ENCODE measurements at regions not wholly inside any gene's neighbourhood (a gene's known extent, or its start where the extent isn't known, plus 50 kb on each side); places are given as distances from the start of the nearest gene placed in this dataset.

DNA sequence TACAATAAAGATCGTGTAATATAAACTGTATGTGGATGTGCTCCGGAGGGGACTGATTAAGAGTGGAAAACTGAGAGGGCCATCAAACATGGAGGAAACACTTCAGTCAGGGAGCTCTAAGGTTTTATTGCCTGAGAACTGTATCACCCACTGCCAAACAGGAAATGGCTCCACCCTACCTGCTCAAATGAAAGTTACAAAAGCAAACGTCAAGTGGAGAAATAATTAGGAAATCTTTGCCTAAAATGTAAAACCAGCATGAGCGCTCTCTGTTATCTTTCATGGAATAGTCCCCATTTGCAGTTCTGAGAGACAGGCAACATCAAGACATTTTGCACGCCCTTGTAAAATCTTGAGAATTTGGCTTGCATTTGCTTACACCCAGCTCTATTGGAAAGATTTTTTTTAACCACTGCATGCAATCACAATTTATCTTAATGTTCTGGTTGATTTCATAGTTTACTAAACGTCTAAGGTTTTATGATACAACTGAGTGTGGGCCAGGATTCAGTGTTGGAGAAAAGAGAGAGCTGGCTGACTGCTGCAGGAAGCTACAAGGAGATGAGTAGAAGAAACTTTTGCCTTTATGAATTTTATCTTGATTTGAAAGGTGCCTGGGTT, 344.0 kb upstream of the PRICKLE1 start:
- no TSS peak for BruUV-seq (replicated peaks)
- TF ChIP-seq BHLHE40 (IDR thresholded peaks at IDR 0.05; ENCODE audit: borderline replicate concordance in 1 of 2, low read depth in 2 of 2, low read length in 1 of 2) (no peak), MYC (IDR thresholded peaks at IDR 0.05; ENCODE audit: insufficient read depth, insufficient read length, insufficient replicate concordance, low read length, severe bottlenecking) (no peak), CEBPB (IDR thresholded peaks at IDR 0.05; ENCODE audit: borderline replicate concordance in 1 of 2, low read depth in 2 of 2, low read length in 2 of 2) (no peak), TCF3 (IDR thresholded peaks at IDR 0.05; ENCODE audit: borderline replicate concordance, insufficient read depth, low read depth, low read length) (no peak), SUZ12 (IDR thresholded peaks at IDR 0.05; ENCODE audit: unreplicated experiment) (no peak), ZBED1 (IDR thresholded peaks at IDR 0.05; ENCODE audit: borderline replicate concordance) (no peak), SP1 (IDR thresholded peaks at IDR 0.05; ENCODE audit: low read depth, low read length) (no peak), SMAD1 (IDR thresholded peaks at IDR 0.05; ENCODE audit: low read depth, partially characterized antibody) (no peak), SUPT20H (IDR thresholded peaks at IDR 0.05; ENCODE audit: borderline replicate concordance, control insufficient read depth, low read depth, low read length) (no peak), SMARCA5 (IDR thresholded peaks at IDR 0.05) (no peak), HDAC6 (IDR thresholded peaks at IDR 0.05; ENCODE audit: unreplicated experiment) (no peak), LARP7 (IDR thresholded peaks at IDR 0.05) (no peak)
- TF ChIP-seq, protein P1, sequence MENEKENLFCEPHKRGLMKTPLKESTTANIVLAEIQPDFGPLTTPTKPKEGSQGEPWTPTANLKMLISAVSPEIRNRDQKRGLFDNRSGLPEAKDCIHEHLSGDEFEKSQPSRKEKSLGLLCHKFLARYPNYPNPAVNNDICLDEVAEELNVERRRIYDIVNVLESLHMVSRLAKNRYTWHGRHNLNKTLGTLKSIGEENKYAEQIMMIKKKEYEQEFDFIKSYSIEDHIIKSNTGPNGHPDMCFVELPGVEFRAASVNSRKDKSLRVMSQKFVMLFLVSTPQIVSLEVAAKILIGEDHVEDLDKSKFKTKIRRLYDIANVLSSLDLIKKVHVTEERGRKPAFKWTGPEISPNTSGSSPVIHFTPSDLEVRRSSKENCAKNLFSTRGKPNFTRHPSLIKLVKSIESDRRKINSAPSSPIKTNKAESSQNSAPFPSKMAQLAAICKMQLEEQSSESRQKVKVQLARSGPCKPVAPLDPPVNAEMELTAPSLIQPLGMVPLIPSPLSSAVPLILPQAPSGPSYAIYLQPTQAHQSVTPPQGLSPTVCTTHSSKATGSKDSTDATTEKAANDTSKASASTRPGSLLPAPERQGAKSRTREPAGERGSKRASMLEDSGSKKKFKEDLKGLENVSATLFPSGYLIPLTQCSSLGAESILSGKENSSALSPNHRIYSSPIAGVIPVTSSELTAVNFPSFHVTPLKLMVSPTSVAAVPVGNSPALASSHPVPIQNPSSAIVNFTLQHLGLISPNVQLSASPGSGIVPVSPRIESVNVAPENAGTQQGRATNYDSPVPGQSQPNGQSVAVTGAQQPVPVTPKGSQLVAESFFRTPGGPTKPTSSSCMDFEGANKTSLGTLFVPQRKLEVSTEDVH (IDR thresholded peaks at IDR 0.05; ENCODE audit: low read depth, partially characterized antibody) = no peak
- TF ChIP-seq, protein P2, sequence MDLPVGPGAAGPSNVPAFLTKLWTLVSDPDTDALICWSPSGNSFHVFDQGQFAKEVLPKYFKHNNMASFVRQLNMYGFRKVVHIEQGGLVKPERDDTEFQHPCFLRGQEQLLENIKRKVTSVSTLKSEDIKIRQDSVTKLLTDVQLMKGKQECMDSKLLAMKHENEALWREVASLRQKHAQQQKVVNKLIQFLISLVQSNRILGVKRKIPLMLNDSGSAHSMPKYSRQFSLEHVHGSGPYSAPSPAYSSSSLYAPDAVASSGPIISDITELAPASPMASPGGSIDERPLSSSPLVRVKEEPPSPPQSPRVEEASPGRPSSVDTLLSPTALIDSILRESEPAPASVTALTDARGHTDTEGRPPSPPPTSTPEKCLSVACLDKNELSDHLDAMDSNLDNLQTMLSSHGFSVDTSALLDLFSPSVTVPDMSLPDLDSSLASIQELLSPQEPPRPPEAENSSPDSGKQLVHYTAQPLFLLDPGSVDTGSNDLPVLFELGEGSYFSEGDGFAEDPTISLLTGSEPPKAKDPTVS (IDR thresholded peaks at IDR 0.05; ENCODE audit: low read depth, low read length) = no peak
- TF ChIP-seq, protein P3, sequence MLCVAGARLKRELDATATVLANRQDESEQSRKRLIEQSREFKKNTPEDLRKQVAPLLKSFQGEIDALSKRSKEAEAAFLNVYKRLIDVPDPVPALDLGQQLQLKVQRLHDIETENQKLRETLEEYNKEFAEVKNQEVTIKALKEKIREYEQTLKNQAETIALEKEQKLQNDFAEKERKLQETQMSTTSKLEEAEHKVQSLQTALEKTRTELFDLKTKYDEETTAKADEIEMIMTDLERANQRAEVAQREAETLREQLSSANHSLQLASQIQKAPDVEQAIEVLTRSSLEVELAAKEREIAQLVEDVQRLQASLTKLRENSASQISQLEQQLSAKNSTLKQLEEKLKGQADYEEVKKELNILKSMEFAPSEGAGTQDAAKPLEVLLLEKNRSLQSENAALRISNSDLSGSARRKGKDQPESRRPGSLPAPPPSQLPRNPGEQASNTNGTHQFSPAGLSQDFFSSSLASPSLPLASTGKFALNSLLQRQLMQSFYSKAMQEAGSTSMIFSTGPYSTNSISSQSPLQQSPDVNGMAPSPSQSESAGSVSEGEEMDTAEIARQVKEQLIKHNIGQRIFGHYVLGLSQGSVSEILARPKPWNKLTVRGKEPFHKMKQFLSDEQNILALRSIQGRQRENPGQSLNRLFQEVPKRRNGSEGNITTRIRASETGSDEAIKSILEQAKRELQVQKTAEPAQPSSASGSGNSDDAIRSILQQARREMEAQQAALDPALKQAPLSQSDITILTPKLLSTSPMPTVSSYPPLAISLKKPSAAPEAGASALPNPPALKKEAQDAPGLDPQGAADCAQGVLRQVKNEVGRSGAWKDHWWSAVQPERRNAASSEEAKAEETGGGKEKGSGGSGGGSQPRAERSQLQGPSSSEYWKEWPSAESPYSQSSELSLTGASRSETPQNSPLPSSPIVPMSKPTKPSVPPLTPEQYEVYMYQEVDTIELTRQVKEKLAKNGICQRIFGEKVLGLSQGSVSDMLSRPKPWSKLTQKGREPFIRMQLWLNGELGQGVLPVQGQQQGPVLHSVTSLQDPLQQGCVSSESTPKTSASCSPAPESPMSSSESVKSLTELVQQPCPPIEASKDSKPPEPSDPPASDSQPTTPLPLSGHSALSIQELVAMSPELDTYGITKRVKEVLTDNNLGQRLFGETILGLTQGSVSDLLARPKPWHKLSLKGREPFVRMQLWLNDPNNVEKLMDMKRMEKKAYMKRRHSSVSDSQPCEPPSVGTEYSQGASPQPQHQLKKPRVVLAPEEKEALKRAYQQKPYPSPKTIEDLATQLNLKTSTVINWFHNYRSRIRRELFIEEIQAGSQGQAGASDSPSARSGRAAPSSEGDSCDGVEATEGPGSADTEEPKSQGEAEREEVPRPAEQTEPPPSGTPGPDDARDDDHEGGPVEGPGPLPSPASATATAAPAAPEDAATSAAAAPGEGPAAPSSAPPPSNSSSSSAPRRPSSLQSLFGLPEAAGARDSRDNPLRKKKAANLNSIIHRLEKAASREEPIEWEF (IDR thresholded peaks at IDR 0.05; ENCODE audit: insufficient replicate concordance, low read depth, low read length) = no peak

More for the DNA sequence above, 344.0 kb upstream of the PRICKLE1 start:
- ChIA-PET SMC1A (ENCODE audit: uncharacterized antibody, unreplicated experiment) (interaction anchor here (0.9 to 1.5 kb wide), 2 partner anchors 9 to 15 kb away, joined by 3 to 4 read pairs; no protein-coding TSS in a partner anchor), CTCF (no interaction called here), RAD21 (ENCODE audit: unreplicated experiment) (no interaction called here), POLR2A (no interaction called here)
- no peak overlapping the region for H3K4me3 ChIP-seq
- 38% methylated on average over 6 of the region's 6 CpGs for WGBS (ENCODE audit: insufficient coverage, insufficient replicate concordance, low lambda C conversion rate, missing lambda C conversion rate)
- H3K4me2 ChIP-seq (ENCODE audit: control insufficient read depth, insufficient read depth) = no peak overlapping the region
- no peaks in the 10 kb centered on the region for H3K4me1 ChIP-seq (ENCODE audit: control insufficient read depth, insufficient read depth, low read length)
- H3K9me3 ChIP-seq (replicated peaks; ENCODE audit: control insufficient read depth, insufficient read depth, low read length) = no peaks in the 10 kb centered on the region
- H3K36me3 ChIP-seq (ENCODE audit: control insufficient read depth in 2 of 2, insufficient read depth in 2 of 2, low read length in 1 of 2) = no peaks in the 10 kb centered on the region
- H3K9ac ChIP-seq (ENCODE audit: control insufficient read depth, insufficient read depth, low read length) = no peak overlapping the region
- H4K20me1 ChIP-seq (ENCODE audit: control insufficient read depth, insufficient read depth) = no peaks in the 10 kb centered on the region
- no peaks in the 10 kb centered on the region for H3K79me2 ChIP-seq (ENCODE audit: control insufficient read depth, insufficient read depth, low read length)
- no peak overlapping the region for H2AFZ ChIP-seq (ENCODE audit: control insufficient read depth, low read depth, low read length)
- no peak for ATAC-seq
- no peak for DNase-seq (ENCODE audit: low read depth, low spot score)
- FAIRE-seq = no peak
- in situ Hi-C loops (cut with MboI) (no loop called here), intact Hi-C loops (cut with micrococcal nuclease; ENCODE audit: unreplicated experiment) (no loop called here)
- no peaks in the 10 kb centered on the region for H3K27me3 ChIP-seq (replicated peaks in 1 of 2; ENCODE audit: control insufficient read depth in 2 of 2, insufficient read depth in 2 of 2, low read length in 1 of 2)
- no peak overlapping the region for H3K27ac ChIP-seq (ENCODE audit: control insufficient read depth, insufficient read depth)

All from GM12878 (cell line).